Muscle layer of colon (tissue), 2 donors: ENCODE measurements at regions not wholly inside any gene's neighbourhood (a gene's known extent, or its start where the extent isn't known, plus 50 kb on each side); places are given as distances from the start of the nearest gene placed in this dataset.

Experiments used
- H3K27ac ChIP-seq: one replicate; pipeline ENCODE4 v1.7.0; 2013; ENCODE audit warnings: low read depth, mild to moderate bottlenecking, low read length, moderate library complexity
- H3K27me3 ChIP-seq, 2 donors: one replicate each; pipeline ENCODE4 v1.7.0; 2013; ENCODE audit warnings: low read length in 2 of 2, mild to moderate bottlenecking in 2 of 2; ENCODE audit not compliant: insufficient read depth in 2 of 2, control insufficient read depth in 1 of 2
- H3K36me3 ChIP-seq: one replicate; pipeline ENCODE4 v1.7.0; 2013; ENCODE audit warnings: mild to moderate bottlenecking, low read length; ENCODE audit not compliant: insufficient read depth
- H3K4me1 ChIP-seq: one replicate; pipeline ENCODE4 v1.7.0; 2013; ENCODE audit warnings: mild to moderate bottlenecking, low read length; ENCODE audit not compliant: insufficient read depth
- H3K4me3 ChIP-seq, 2 donors: one replicate each; pipeline ENCODE4 v1.7.0; 2013; ENCODE audit warnings: low read length in 2 of 2, low read depth in 1 of 2, mild to moderate bottlenecking in 1 of 2, moderate library complexity in 1 of 2
- H3K9ac ChIP-seq: one replicate; pipeline ENCODE4 v1.7.0; 2013; ENCODE audit warnings: low read length
- H3K9me3 ChIP-seq: one replicate; pipeline ENCODE4 v1.7.0; 2013; ENCODE audit warnings: mild to moderate bottlenecking, low read length
- donor health status: abdominal sarcoma.
- donor health status: Adenocarcinoma of cecum.

GRCh38 chr4:138013625-138014024, 228.5 kb downstream of the SLC7A11 start:
- no peaks in the 10 kb centered on the region for H3K36me3 ChIP-seq
- no peak overlapping the region for H3K4me3 ChIP-seq
- H3K27ac ChIP-seq: no peak overlapping the region
- H3K9ac ChIP-seq: no peak overlapping the region
- H3K27me3 ChIP-seq: no peaks in the 10 kb centered on the region
- H3K9me3 ChIP-seq: no peaks in the 10 kb centered on the region
- H3K4me1 ChIP-seq: peaks cover 5% of the 10 kb centered on the region

GRCh38 chr4:138010639-138011038, 231.5 kb downstream of the SLC7A11 start:
- H3K9me3 ChIP-seq: no peaks in the 10 kb centered on the region
- no peaks in the 10 kb centered on the region for H3K27me3 ChIP-seq
- no peak overlapping the region for H3K9ac ChIP-seq
- peaks cover 5% of the 10 kb centered on the region for H3K4me1 ChIP-seq
- H3K4me3 ChIP-seq: no peak overlapping the region
- no peak overlapping the region for H3K27ac ChIP-seq
- no peaks in the 10 kb centered on the region for H3K36me3 ChIP-seq

- Histone ChIP-seq H3K4me1 (no peaks in the 10 kb centered on the region), H3K9me3 (no peaks in the 10 kb centered on the region), H3K36me3 (no peaks in the 10 kb centered on the region), H3K4me3 (no peak overlapping the region), H3K9ac (no peak overlapping the region), H3K27ac (no peak overlapping the region), H3K27me3 (no peaks in the 10 kb centered on the region)
Measured at GRCh38 chr4:138007572-138007971, 234.6 kb downstream of the SLC7A11 start.

GRCh38 chr4:138005486-138005885, 236.7 kb downstream of the SLC7A11 start:
- Histone ChIP-seq H3K36me3 (no peaks in the 10 kb centered on the region), H3K4me1 (no peaks in the 10 kb centered on the region)

GRCh38 chr4:138003248-138003647, 238.9 kb downstream of the SLC7A11 start:
- Histone ChIP-seq H3K27ac (no peak overlapping the region), H3K9ac (no peak overlapping the region), H3K4me3 (no peak overlapping the region), H3K4me1 (no peaks in the 10 kb centered on the region), H3K27me3 (no peaks in the 10 kb centered on the region), H3K36me3 (no peaks in the 10 kb centered on the region), H3K9me3 (no peaks in the 10 kb centered on the region)

More at GRCh38 chr4:138005486-138005885, 236.7 kb downstream of the SLC7A11 start:
- no peak overlapping the region for H3K27ac ChIP-seq
- H3K4me3 ChIP-seq: no peak overlapping the region
- H3K27me3 ChIP-seq: no peaks in the 10 kb centered on the region
- H3K9me3 ChIP-seq: no peaks in the 10 kb centered on the region
- H3K9ac ChIP-seq: no peak overlapping the region

GRCh38 chr4:137998666-137999429, 243.3 kb downstream of the SLC7A11 start:
- Histone ChIP-seq H3K9me3 (no peaks in the 10 kb centered on the region), H3K27me3 (no peaks in the 10 kb centered on the region), H3K36me3 (no peaks in the 10 kb centered on the region), H3K27ac (no peak overlapping the region), H3K9ac (no peak overlapping the region), H3K4me1 (no peaks in the 10 kb centered on the region), H3K4me3 (no peak overlapping the region)

GRCh38 chr4:137997496-137997895, 244.7 kb downstream of the SLC7A11 start:
- H3K9me3 ChIP-seq: no peaks in the 10 kb centered on the region
- H3K27ac ChIP-seq: no peak overlapping the region
- H3K4me1 ChIP-seq: no peaks in the 10 kb centered on the region
- no peaks in the 10 kb centered on the region for H3K27me3 ChIP-seq
- H3K4me3 ChIP-seq: no peak overlapping the region
- no peak overlapping the region for H3K9ac ChIP-seq
- H3K36me3 ChIP-seq: no peaks in the 10 kb centered on the region

- H3K9ac ChIP-seq: no peak overlapping the region
- no peak overlapping the region for H3K4me3 ChIP-seq
- no peaks in the 10 kb centered on the region for H3K36me3 ChIP-seq
- H3K4me1 ChIP-seq: no peaks in the 10 kb centered on the region
- no peaks in the 10 kb centered on the region for H3K27me3 ChIP-seq
- no peaks in the 10 kb centered on the region for H3K9me3 ChIP-seq
- H3K27ac ChIP-seq: no peak overlapping the region
Measured at GRCh38 chr4:137994853-137995252, 247.3 kb downstream of the SLC7A11 start.

GRCh38 chr4:137993232-137993631, 248.9 kb downstream of the SLC7A11 start:
- no peaks in the 10 kb centered on the region for H3K27me3 ChIP-seq
- no peaks in the 10 kb centered on the region for H3K36me3 ChIP-seq
- no peaks in the 10 kb centered on the region for H3K4me1 ChIP-seq
- no peak overlapping the region for H3K27ac ChIP-seq
- H3K9ac ChIP-seq: no peak overlapping the region
- no peak overlapping the region for H3K4me3 ChIP-seq
- no peaks in the 10 kb centered on the region for H3K9me3 ChIP-seq

GRCh38 chr4:137981277-137981676, 260.9 kb downstream of the SLC7A11 start:
- H3K27ac ChIP-seq: no peak overlapping the region
- H3K9ac ChIP-seq: no peak overlapping the region
- no peaks in the 10 kb centered on the region for H3K4me1 ChIP-seq
- no peak overlapping the region for H3K4me3 ChIP-seq
- no peaks in the 10 kb centered on the region for H3K36me3 ChIP-seq
- no peaks in the 10 kb centered on the region for H3K27me3 ChIP-seq
- H3K9me3 ChIP-seq: no peaks in the 10 kb centered on the region

- no peaks in the 10 kb centered on the region for H3K4me1 ChIP-seq
- no peaks in the 10 kb centered on the region for H3K9me3 ChIP-seq
- no peak overlapping the region for H3K27ac ChIP-seq
- H3K9ac ChIP-seq: no peak overlapping the region
- no peaks in the 10 kb centered on the region for H3K36me3 ChIP-seq
- H3K4me3 ChIP-seq: no peak overlapping the region
- no peaks in the 10 kb centered on the region for H3K27me3 ChIP-seq
Measured at GRCh38 chr4:137980641-137981040, 261.5 kb downstream of the SLC7A11 start.

GRCh38 chr4:137979938-137980337, 262.2 kb downstream of the SLC7A11 start:
- H3K9me3 ChIP-seq: no peaks in the 10 kb centered on the region
- H3K27me3 ChIP-seq: no peaks in the 10 kb centered on the region
- H3K4me1 ChIP-seq: no peaks in the 10 kb centered on the region

More at GRCh38 chr4:137979938-137980337, 262.2 kb downstream of the SLC7A11 start:
- no peak overlapping the region for H3K27ac ChIP-seq
- no peaks in the 10 kb centered on the region for H3K36me3 ChIP-seq
- no peak overlapping the region for H3K4me3 ChIP-seq
- no peak overlapping the region for H3K9ac ChIP-seq
